ENCODE measurements at regions not wholly inside any gene's neighbourhood (a gene's known extent, or its start where the extent isn't known, plus 50 kb on each side); places are given as distances from the start of the nearest gene placed in this dataset.

- CTCF ChIA-PET, result no interaction called here
Measured at GRCh38 chrX:4358577-4358976, 645.1 kb upstream of the PRKX start.

GRCh38 chrX:4322916-4323315 is 609.5 kb upstream of the PRKX start:
- ChIA-PET CTCF (no interaction called here), POLR2A (ENCODE audit: low non-redundant PET) (no interaction called here)
- no peak overlapping the region for H3K27ac ChIP-seq
- no peak for DNase-seq (ENCODE audit: low spot score)
- TF ChIP-seq CTCF (conservative IDR thresholded peaks at IDR 0.05; ENCODE audit: low read depth), result no peak

More at GRCh38 chrX:4358577-4358976, 645.1 kb upstream of the PRKX start:
- no peak for TF ChIP-seq CTCF (conservative IDR thresholded peaks at IDR 0.05; ENCODE audit: low read depth)
- no peak overlapping the region for H3K27ac ChIP-seq
- no peak for DNase-seq (ENCODE audit: low spot score)
- POLR2A ChIA-PET (ENCODE audit: low non-redundant PET), result no interaction called here

GRCh38 chrX:4320436-4320947 is 607.0 kb upstream of the PRKX start:
- H3K27ac ChIP-seq, result no peak overlapping the region
- POLR2A ChIA-PET (ENCODE audit: low non-redundant PET), result no interaction called here
- CTCF ChIA-PET, result no interaction called here
- DNase-seq (ENCODE audit: low spot score), result no peak
- TF ChIP-seq CTCF (conservative IDR thresholded peaks at IDR 0.05; ENCODE audit: low read depth), result no peak

- no peak for TF ChIP-seq CTCF (conservative IDR thresholded peaks at IDR 0.05; ENCODE audit: low read depth)
- DNase-seq (ENCODE audit: low spot score), result no peak
- H3K27ac ChIP-seq, result no peak overlapping the region
- POLR2A ChIA-PET (ENCODE audit: low non-redundant PET), result no interaction called here
- CTCF ChIA-PET, result no interaction called here
Measured at GRCh38 chrX:4315891-4316290, 602.4 kb upstream of the PRKX start.

- no peak for TF ChIP-seq CTCF (conservative IDR thresholded peaks at IDR 0.05; ENCODE audit: low read depth)
- no peak overlapping the region for H3K27ac ChIP-seq
- CTCF ChIA-PET, result no interaction called here
Measured at GRCh38 chrX:4314586-4314985, 601.1 kb upstream of the PRKX start.

GRCh38 chrX:4277122-4277521 is 563.7 kb upstream of the PRKX start:
- no peak for TF ChIP-seq CTCF (conservative IDR thresholded peaks at IDR 0.05; ENCODE audit: low read depth)
- H3K27ac ChIP-seq, result no peak overlapping the region
- ChIA-PET CTCF (no interaction called here), POLR2A (ENCODE audit: low non-redundant PET) (no interaction called here)
- no peak for DNase-seq (ENCODE audit: low spot score)

More at GRCh38 chrX:4314586-4314985, 601.1 kb upstream of the PRKX start:
- DNase-seq (ENCODE audit: low spot score), result no peak
- POLR2A ChIA-PET (ENCODE audit: low non-redundant PET), result no interaction called here

- no peak overlapping the region for H3K27ac ChIP-seq
- no peak for TF ChIP-seq CTCF (conservative IDR thresholded peaks at IDR 0.05; ENCODE audit: low read depth)
- POLR2A ChIA-PET (ENCODE audit: low non-redundant PET), result no interaction called here
- CTCF ChIA-PET, result no interaction called here
- no peak for DNase-seq (ENCODE audit: low spot score)
Measured at GRCh38 chrX:4268676-4269075, 555.2 kb upstream of the PRKX start.
